ENCODE measurements at regions not wholly inside any gene's neighbourhood (a gene's known extent, or its start where the extent isn't known, plus 50 kb on each side); places are given as distances from the start of the nearest gene placed in this dataset.

- no peaks in the 10 kb centered on the region for H3K9me3 ChIP-seq (ENCODE audit: insufficient read depth in 2 of 2, low read depth in 1 of 2, low read length in 1 of 2)
- H2AFZ ChIP-seq (ENCODE audit: low read length) = no peak overlapping the region
- no peak overlapping the region for H2BK20ac ChIP-seq (ENCODE audit: low read length)
- no peak overlapping the region for H2BK120ac ChIP-seq (replicated peaks; ENCODE audit: low read depth, low read length)
- H2AK5ac ChIP-seq (ENCODE audit: low read depth, low read length) = no peak overlapping the region
- H3K4ac ChIP-seq (replicated peaks; ENCODE audit: insufficient read length, low read depth, low read length) = no peak overlapping the region
- no peak overlapping the region for H4K8ac ChIP-seq (ENCODE audit: extremely low read depth, insufficient read depth, low read length)
- H3K27ac ChIP-seq (ENCODE audit: low read depth, low read length) = no peak overlapping the region
- no peaks in the 10 kb centered on the region for H4K20me1 ChIP-seq (replicated peaks in 1 of 2; ENCODE audit: control insufficient read depth in 1 of 2, insufficient read depth in 2 of 2, low read length in 2 of 2)
- no peak overlapping the region for H2BK5ac ChIP-seq (ENCODE audit: low read depth, low read length)
- no peaks in the 10 kb centered on the region for H3K27me3 ChIP-seq (replicated peaks in 1 of 4; ENCODE audit: control insufficient read depth in 3 of 4, extremely low read depth in 1 of 4, insufficient read depth in 3 of 4, low read length in 3 of 4)
- H3K79me2 ChIP-seq (ENCODE audit: control insufficient read depth in 1 of 2, insufficient read depth in 2 of 2, low read length in 2 of 2) = no peaks in the 10 kb centered on the region
- H3K79me1 ChIP-seq (ENCODE audit: low read depth, low read length) = no peaks in the 10 kb centered on the region
- H3K36me3 ChIP-seq (ENCODE audit: control insufficient read depth in 2 of 4, insufficient read depth in 4 of 4, low read length in 3 of 4) = no peaks in the 10 kb centered on the region
- 91% methylated on average over 2 of the region's 2 CpGs; no CpG with 5 or more reads in 1 of the 2 experiments for WGBS, 2 experiments (ENCODE audit: extremely low coverage in 1 of 2, insufficient coverage in 1 of 2, insufficient read length in 1 of 2, insufficient replicate concordance in 2 of 2, low coverage in 1 of 2, low lambda C conversion rate in 2 of 2, missing lambda C conversion rate in 1 of 2)
- no peak overlapping the region for H3K4me2 ChIP-seq (ENCODE audit: insufficient read depth in 1 of 2, low read depth in 2 of 2, low read length in 2 of 2)
- no peak overlapping the region for H2BK15ac ChIP-seq (ENCODE audit: low read length)
- no peak overlapping the region for H3K23ac ChIP-seq (ENCODE audit: insufficient read length)
- FAIRE-seq (no peak), DNase-seq (ENCODE audit: low read depth in 1 of 2, low spot score in 2 of 2) (no peak)
- H3K9ac ChIP-seq (replicated peaks in 1 of 4; ENCODE audit: extremely low read depth in 1 of 4, low read depth in 3 of 4, low read length in 3 of 4) = no peak overlapping the region
- no peak overlapping the region for H2BK12ac ChIP-seq (ENCODE audit: low read depth, low read length)
- POLR2A ChIA-PET (ENCODE audit: partially characterized antibody) = interaction anchor here (0.7 kb wide), 1 partner anchor 11 kb away, joined by 3 read pairs; no protein-coding TSS in a partner anchor
- no peak overlapping the region for H3K14ac ChIP-seq (ENCODE audit: insufficient read length)
- no peaks in the 10 kb centered on the region for H3K4me1 ChIP-seq (replicated peaks in 1 of 4; ENCODE audit: control insufficient read depth in 3 of 4, insufficient read depth in 4 of 4, low read length in 3 of 4)
- no peak overlapping the region for H3K18ac ChIP-seq (ENCODE audit: extremely low read depth, low read length)
- no peak overlapping the region for H3K4me3 ChIP-seq (ENCODE audit: extremely low read depth in 1 of 4, insufficient read depth in 2 of 4, low read depth in 3 of 4, low read length in 4 of 4)
- no peak overlapping the region for H4K91ac ChIP-seq (replicated peaks; ENCODE audit: insufficient read length, low read length)
- CTCF ChIA-PET (ENCODE audit: partially characterized antibody) = no interaction called here
- H3K23me2 ChIP-seq (ENCODE audit: low read depth, low read length) = no peaks in the 10 kb centered on the region
- H3K56ac ChIP-seq (replicated peaks; ENCODE audit: insufficient read length, low read depth, low read length) = no peak overlapping the region
- H4K5ac ChIP-seq (ENCODE audit: insufficient read length, low read depth, low read length) = no peak overlapping the region
- no peak for TF ChIP-seq JUND (IDR thresholded peaks at IDR 0.05; ENCODE audit: low read length)
- no peak for TF ChIP-seq CHD1 (IDR thresholded peaks at IDR 0.05; ENCODE audit: low read depth, low read length)
- no peak for TF ChIP-seq GTF2F1 (IDR thresholded peaks at IDR 0.05; ENCODE audit: borderline replicate concordance, low read depth, low read length)
- no peak for TF ChIP-seq JUN (IDR thresholded peaks at IDR 0.05; ENCODE audit: low read depth, low read length)
- no peak for TF ChIP-seq RBBP5 (IDR thresholded peaks at IDR 0.05; ENCODE audit: borderline replicate concordance, low read depth, low read length)
- TF ChIP-seq RAD21 (IDR thresholded peaks at IDR 0.05 in 1 of 2, conservative IDR thresholded peaks at IDR 0.05 in 1 of 2; ENCODE audit: low read depth in 2 of 2, low read length in 2 of 2) = no peak
- no peak for TF ChIP-seq KDM5A (IDR thresholded peaks at IDR 0.05; ENCODE audit: low read length)
- no peak for TF ChIP-seq ZNF274 (IDR thresholded peaks at IDR 0.05; ENCODE audit: borderline replicate concordance, extremely low read depth, low read length)
- no peak for TF ChIP-seq ASH2L (IDR thresholded peaks at IDR 0.05; ENCODE audit: low read length)
- no peak for TF ChIP-seq HDAC6 (IDR thresholded peaks at IDR 0.05; ENCODE audit: low read depth, low read length)
- no peak for TF ChIP-seq RFX5 (IDR thresholded peaks at IDR 0.05; ENCODE audit: borderline replicate concordance, low read depth, low read length)
- no peak for TF ChIP-seq TEAD4 (IDR thresholded peaks at IDR 0.05; ENCODE audit: low read depth, low read length)
- no peak for TF ChIP-seq RXRA (IDR thresholded peaks at IDR 0.05; ENCODE audit: insufficient read depth, low read depth, low read length)
- no peak for TF ChIP-seq NANOG (IDR thresholded peaks at IDR 0.05; ENCODE audit: insufficient read depth, low read depth, low read length, poor library complexity, severe bottlenecking)
- no peak for TF ChIP-seq SIN3A (conservative IDR thresholded peaks at IDR 0.05 in 1 of 2, IDR thresholded peaks at IDR 0.05 in 1 of 2; ENCODE audit: low read depth in 1 of 2, low read length in 2 of 2)
- no peak for TF ChIP-seq POLR2A (IDR thresholded peaks at IDR 0.05; ENCODE audit: control extremely low read depth in 1 of 2, low read depth in 2 of 2, low read length in 2 of 2)
Measured at GRCh38 chr7:115864082-115864481, 166.5 kb downstream of the TFEC start.
